OCI-M1 (cell line): ENCODE measurements at regions not wholly inside any gene's neighbourhood (a gene's known extent, or its start where the extent isn't known, plus 50 kb on each side); places are given as distances from the start of the nearest gene placed in this dataset.
A peak's percentile ranks its signal among the peaks of the same experiment; 100 is the strongest.

Experiments
- DNase-seq: peaks from one replicate; lab custom pipeline; 2025; lab: John Stamatoyannopoulos, UW

GRCh38 chr6:152905551-152906299 lies 77.1 kb downstream of the FBXO5 start:
- DNase-seq: peak; percentile 29

GRCh38 chr6:152909241-152909640 lies 73.6 kb downstream of the FBXO5 start:
- no peak for DNase-seq

GRCh38 chr6:152916035-152916434 lies 66.8 kb downstream of the FBXO5 start:
- DNase-seq: no peak

- no peak for DNase-seq
Observed at GRCh38 chr6:152918991-152919390, 63.9 kb downstream of the FBXO5 start.

- no peak for DNase-seq
Observed at GRCh38 chr6:152920016-152920415, 62.8 kb downstream of the FBXO5 start.
